ENCODE measurements at regions not wholly inside any gene's neighbourhood (a gene's known extent, or its start where the extent isn't known, plus 50 kb on each side); places are given as distances from the start of the nearest gene placed in this dataset.

GRCh38 chr11:22976146-22976545, 115.9 kb upstream of the CCDC179 start:
- H3K9me1 ChIP-seq (ENCODE audit: control insufficient read depth, extremely low read depth, insufficient read depth, low read length) = no peaks in the 10 kb centered on the region
- H3K9ac ChIP-seq (ENCODE audit: control insufficient read depth, extremely low read depth, insufficient read depth, low read length) = no peak overlapping the region
- dilution Hi-C loops (cut with MboI; ENCODE audit: extremely low pct_ligation_motif_present, low sequenced_read_pairs) = no loop called here

GRCh38 chr11:22982903-22983302, 122.6 kb upstream of the CCDC179 start:
- no peak overlapping the region for H3K27ac ChIP-seq (ENCODE audit: control insufficient read depth, insufficient read depth, low read length)
- no peak for TF ChIP-seq CTCF (optimal IDR thresholded peaks at IDR 0.05 in 1 of 3, IDR thresholded peaks at IDR 0.05 in 1 of 3, conservative IDR thresholded peaks at IDR 0.05 in 1 of 3; ENCODE audit: extremely low read depth in 1 of 3, insufficient read depth in 2 of 3, low read length in 3 of 3)
- no peak for TF ChIP-seq EZH2 (IDR thresholded peaks at IDR 0.05; ENCODE audit: low read length)
- H4K20me1 ChIP-seq (ENCODE audit: control insufficient read depth, extremely low read depth, insufficient read depth, low read length) = no peaks in the 10 kb centered on the region
- no peaks in the 10 kb centered on the region for H3K9me1 ChIP-seq (ENCODE audit: control insufficient read depth, extremely low read depth, insufficient read depth, low read length)
- H3K9ac ChIP-seq (ENCODE audit: control insufficient read depth, extremely low read depth, insufficient read depth, low read length) = no peak overlapping the region
- DNase-seq (ENCODE audit: low read depth, low spot score) = no peak
- H2AFZ ChIP-seq (ENCODE audit: control insufficient read depth, low read length) = no peak overlapping the region
- dilution Hi-C loops (cut with MboI; ENCODE audit: extremely low pct_ligation_motif_present, low sequenced_read_pairs) = no loop called here
- H3K9me3 ChIP-seq (ENCODE audit: control insufficient read depth, low read depth, low read length) = peaks cover 2% of the 10 kb centered on the region
- no peaks in the 10 kb centered on the region for H3K36me3 ChIP-seq (ENCODE audit: control insufficient read depth in 2 of 2, extremely low read depth in 1 of 2, insufficient read depth in 2 of 2, low read length in 2 of 2)
- H3K27me3 ChIP-seq (ENCODE audit: control insufficient read depth, extremely low read depth, insufficient read depth, low read length) = no peaks in the 10 kb centered on the region
- FAIRE-seq = no peak
- no peaks in the 10 kb centered on the region for H3K79me2 ChIP-seq (ENCODE audit: control insufficient read depth, insufficient read depth, low read length)
- H3K4me1 ChIP-seq (ENCODE audit: control insufficient read depth, extremely low read depth, insufficient read depth, low read length) = no peaks in the 10 kb centered on the region
- H3K4me3 ChIP-seq (ENCODE audit: control insufficient read depth in 2 of 3, extremely low read depth in 1 of 3, insufficient read depth in 2 of 3, low read depth in 1 of 3, low read length in 3 of 3) = no peak overlapping the region
- H3K4me2 ChIP-seq (ENCODE audit: control insufficient read depth, extremely low read depth, insufficient read depth, low read depth, low read length) = no peak overlapping the region

More at GRCh38 chr11:22976146-22976545, 115.9 kb upstream of the CCDC179 start:
- TF ChIP-seq EZH2 (IDR thresholded peaks at IDR 0.05; ENCODE audit: low read length) = no peak
- no peak for TF ChIP-seq CTCF (optimal IDR thresholded peaks at IDR 0.05 in 1 of 3, IDR thresholded peaks at IDR 0.05 in 1 of 3, conservative IDR thresholded peaks at IDR 0.05 in 1 of 3; ENCODE audit: extremely low read depth in 1 of 3, insufficient read depth in 2 of 3, low read length in 3 of 3)
- no peak overlapping the region for H3K4me3 ChIP-seq (ENCODE audit: control insufficient read depth in 2 of 3, extremely low read depth in 1 of 3, insufficient read depth in 2 of 3, low read depth in 1 of 3, low read length in 3 of 3)
- no peaks in the 10 kb centered on the region for H3K36me3 ChIP-seq (ENCODE audit: control insufficient read depth in 2 of 2, extremely low read depth in 1 of 2, insufficient read depth in 2 of 2, low read length in 2 of 2)
- H3K4me2 ChIP-seq (ENCODE audit: control insufficient read depth, extremely low read depth, insufficient read depth, low read depth, low read length) = no peak overlapping the region
- DNase-seq (ENCODE audit: low read depth, low spot score) = no peak
- H3K4me1 ChIP-seq (ENCODE audit: control insufficient read depth, extremely low read depth, insufficient read depth, low read length) = no peaks in the 10 kb centered on the region
- no peak overlapping the region for H3K27ac ChIP-seq (ENCODE audit: control insufficient read depth, insufficient read depth, low read length)
- no peaks in the 10 kb centered on the region for H3K79me2 ChIP-seq (ENCODE audit: control insufficient read depth, insufficient read depth, low read length)
- no peaks in the 10 kb centered on the region for H4K20me1 ChIP-seq (ENCODE audit: control insufficient read depth, extremely low read depth, insufficient read depth, low read length)
- no peak overlapping the region for H2AFZ ChIP-seq (ENCODE audit: control insufficient read depth, low read length)
- no peaks in the 10 kb centered on the region for H3K27me3 ChIP-seq (ENCODE audit: control insufficient read depth, extremely low read depth, insufficient read depth, low read length)
- no peaks in the 10 kb centered on the region for H3K9me3 ChIP-seq (ENCODE audit: control insufficient read depth, low read depth, low read length)
- FAIRE-seq = no peak
